AG09309 (cell line): ENCODE measurements at regions not wholly inside any gene's neighbourhood (a gene's known extent, or its start where the extent isn't known, plus 50 kb on each side); places are given as distances from the start of the nearest gene placed in this dataset.

Experiments
- DNase-seq: peaks from one replicate; pipeline ENCODE4 v3.0.0-alpha.2; 2010; ENCODE audit warnings: low read depth
- H3K4me3 ChIP-seq: 2 replicates; pipeline ENCODE4 v1.5.1; 2011; ENCODE audit warnings: mild to moderate bottlenecking, low read depth, low read length, moderate library complexity; ENCODE audit not compliant: control insufficient read depth
- CTCF ChIP-seq: IDR thresholded peaks from 2 replicates; pipeline ENCODE4 v1.5.1; 2011; ENCODE audit warnings: mild to moderate bottlenecking, low read depth, low read length, inconsistent platforms; ENCODE audit not compliant: insufficient read depth, control insufficient read depth; ENCODE audit errors: missing control alignments

- DNase-seq: no peak
- TF ChIP-seq CTCF: no peak
Observed at GRCh38 chr5:24720743-24721142, 76.0 kb upstream of the CDH10 start.

GRCh38 chr5:24714746-24715145 is 70.0 kb upstream of the CDH10 start:
- DNase-seq: no peak
- no peak for TF ChIP-seq CTCF
- no peak overlapping the region for H3K4me3 ChIP-seq

More at GRCh38 chr5:24720743-24721142, 76.0 kb upstream of the CDH10 start:
- H3K4me3 ChIP-seq: no peak overlapping the region

- no peak for DNase-seq
- no peak overlapping the region for H3K4me3 ChIP-seq
- no peak for TF ChIP-seq CTCF
Observed at GRCh38 chr5:24712947-24713346, 68.2 kb upstream of the CDH10 start.

GRCh38 chr5:24712047-24712446 is 67.3 kb upstream of the CDH10 start:
- no peak overlapping the region for H3K4me3 ChIP-seq
- no peak for TF ChIP-seq CTCF
- DNase-seq: no peak

- DNase-seq: no peak
- no peak overlapping the region for H3K4me3 ChIP-seq
- no peak for TF ChIP-seq CTCF
Observed at GRCh38 chr5:24703934-24704333, 59.2 kb upstream of the CDH10 start.
